HepG2 (cell line): ENCODE measurements at regions not wholly inside any gene's neighbourhood (a gene's known extent, or its start where the extent isn't known, plus 50 kb on each side); places are given as distances from the start of the nearest gene placed in this dataset.

Source experiments
- ARID3A ChIP-seq: IDR thresholded peaks from 2 replicates; pipeline ENCODE4 v1.6.1; 2012; ENCODE audit warnings: low read depth, low read length, improper control_type of control experiment
- MAFK ChIP-seq, 2 experiments: IDR thresholded peaks in 1 of 2; conservative IDR thresholded peaks in 1 of 2; 2 replicates each; pipeline ENCODE4 v1.6.1; 2011; ENCODE audit warnings: improper control_type of control experiment in 2 of 2, low read length in 2 of 2
- RAD21 ChIP-seq: fragments of 450-650 bp; formaldehyde crosslinking; IDR thresholded peaks from 2 replicates; pipeline ENCODE4 v1.5.0; 2020; ENCODE audit warnings: mild to moderate bottlenecking
- ZFAT ChIP-seq: sonication (generic); formaldehyde crosslinking; conservative IDR thresholded peaks from 2 replicates; pipeline ENCODE4 v1.8.1; 2023; ENCODE audit warnings: missing genetic modification reagents, inconsistent platforms
- ZNF543 ChIP-seq: sonication (generic); formaldehyde crosslinking; IDR thresholded peaks from 2 replicates; pipeline ENCODE4 v1.4.0; 2020; ENCODE audit warnings: mild to moderate bottlenecking, missing genetic modification reagents
- TF ChIP-seq, protein P1 (sequence below): sonication (generic); formaldehyde crosslinking; IDR thresholded peaks from 2 replicates; pipeline ENCODE4 v1.4.0; 2020; ENCODE audit warnings: mild to moderate bottlenecking, missing genetic modification reagents, borderline replicate concordance

- TF ChIP-seq, protein P1, sequence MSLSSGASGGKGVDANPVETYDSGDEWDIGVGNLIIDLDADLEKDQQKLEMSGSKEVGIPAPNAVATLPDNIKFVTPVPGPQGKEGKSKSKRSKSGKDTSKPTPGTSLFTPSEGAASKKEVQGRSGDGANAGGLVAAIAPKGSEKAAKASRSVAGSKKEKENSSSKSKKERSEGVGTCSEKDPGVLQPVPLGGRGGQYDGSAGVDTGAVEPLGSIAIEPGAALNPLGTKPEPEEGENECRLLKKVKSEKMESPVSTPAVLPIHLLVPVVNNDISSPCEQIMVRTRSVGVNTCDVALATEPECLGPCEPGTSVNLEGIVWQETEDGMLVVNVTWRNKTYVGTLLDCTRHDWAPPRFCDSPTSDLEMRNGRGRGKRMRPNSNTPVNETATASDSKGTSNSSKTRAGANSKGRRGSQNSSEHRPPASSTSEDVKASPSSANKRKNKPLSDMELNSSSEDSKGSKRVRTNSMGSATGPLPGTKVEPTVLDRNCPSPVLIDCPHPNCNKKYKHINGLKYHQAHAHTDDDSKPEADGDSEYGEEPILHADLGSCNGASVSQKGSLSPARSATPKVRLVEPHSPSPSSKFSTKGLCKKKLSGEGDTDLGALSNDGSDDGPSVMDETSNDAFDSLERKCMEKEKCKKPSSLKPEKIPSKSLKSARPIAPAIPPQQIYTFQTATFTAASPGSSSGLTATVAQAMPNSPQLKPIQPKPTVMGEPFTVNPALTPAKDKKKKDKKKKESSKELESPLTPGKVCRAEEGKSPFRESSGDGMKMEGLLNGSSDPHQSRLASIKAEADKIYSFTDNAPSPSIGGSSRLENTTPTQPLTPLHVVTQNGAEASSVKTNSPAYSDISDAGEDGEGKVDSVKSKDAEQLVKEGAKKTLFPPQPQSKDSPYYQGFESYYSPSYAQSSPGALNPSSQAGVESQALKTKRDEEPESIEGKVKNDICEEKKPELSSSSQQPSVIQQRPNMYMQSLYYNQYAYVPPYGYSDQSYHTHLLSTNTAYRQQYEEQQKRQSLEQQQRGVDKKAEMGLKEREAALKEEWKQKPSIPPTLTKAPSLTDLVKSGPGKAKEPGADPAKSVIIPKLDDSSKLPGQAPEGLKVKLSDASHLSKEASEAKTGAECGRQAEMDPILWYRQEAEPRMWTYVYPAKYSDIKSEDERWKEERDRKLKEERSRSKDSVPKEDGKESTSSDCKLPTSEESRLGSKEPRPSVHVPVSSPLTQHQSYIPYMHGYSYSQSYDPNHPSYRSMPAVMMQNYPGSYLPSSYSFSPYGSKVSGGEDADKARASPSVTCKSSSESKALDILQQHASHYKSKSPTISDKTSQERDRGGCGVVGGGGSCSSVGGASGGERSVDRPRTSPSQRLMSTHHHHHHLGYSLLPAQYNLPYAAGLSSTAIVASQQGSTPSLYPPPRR (CRISPR knock-in tag), result no peak
- TF ChIP-seq RAD21 (no peak), ARID3A (no peak), ZNF543 (CRISPR knock-in tag) (no peak), MAFK (conservative IDR thresholded peaks at IDR 0.05 in 1 of 2, IDR thresholded peaks at IDR 0.05 in 1 of 2; ENCODE audit: low read length in 2 of 2) (no peak), ZFAT (no peak)
Observed at GRCh38 chr4:28834120-28834519, 1886.0 kb upstream of the PCDH7 start.
